NT2/D1 (cell line): ENCODE measurements at regions not wholly inside any gene's neighbourhood (a gene's known extent, or its start where the extent isn't known, plus 50 kb on each side); places are given as distances from the start of the nearest gene placed in this dataset.

Source experiments
- YY1 ChIP-seq: IDR thresholded peaks from 2 replicates; pipeline ENCODE4 v1.6.1; 2011; ENCODE audit not compliant: insufficient read length, insufficient read depth
- ZNF274 ChIP-seq: IDR thresholded peaks from 2 replicates; pipeline ENCODE4 v1.6.1; 2011; ENCODE audit warnings: mild to moderate bottlenecking, low read depth, low read length

DNA sequence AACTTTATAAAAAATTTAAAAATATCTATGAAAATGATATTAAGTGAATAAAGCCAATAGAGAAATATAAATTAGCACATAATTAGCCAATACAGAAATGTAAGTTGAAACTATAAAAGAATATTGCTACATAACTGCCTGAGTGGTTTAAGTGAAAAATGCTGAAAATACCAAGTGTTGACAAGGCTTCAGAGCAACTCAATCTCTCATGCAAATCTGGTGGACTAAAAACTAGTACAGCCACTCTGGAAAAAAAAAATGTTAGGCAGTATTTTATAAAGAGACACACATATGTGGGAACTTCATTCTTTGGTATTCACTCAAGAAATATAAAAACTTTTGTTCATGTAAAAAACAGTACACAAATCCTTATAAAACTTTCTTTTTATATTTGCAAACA, 833.7 kb upstream of the ROBO1 start:
- no peak for TF ChIP-seq ZNF274
- no peak for TF ChIP-seq YY1
